Esophagus (tissue), 2 donors: ENCODE measurements at regions not wholly inside any gene's neighbourhood (a gene's known extent, or its start where the extent isn't known, plus 50 kb on each side); places are given as distances from the start of the nearest gene placed in this dataset.
"Not testable (repeated sequence)": the region's sequence is repeated elsewhere in the genome, so short reads cannot be mapped to it uniquely, and the experiment has no call there.

Source experiments
- H3K27ac ChIP-seq, 2 donors: one replicate each; pipeline ENCODE4 v1.5.1; 2013; ENCODE audit warnings: low read depth in 2 of 2, mild to moderate bottlenecking in 2 of 2, inconsistent platforms in 1 of 2, low read length in 1 of 2, moderate library complexity in 1 of 2
- H3K27me3 ChIP-seq, 2 donors: one replicate each; pipeline ENCODE4 v1.6.1; 2013; ENCODE audit warnings: low read length in 2 of 2, control low read depth in 1 of 2, mild to moderate bottlenecking in 1 of 2; ENCODE audit not compliant: insufficient read depth in 2 of 2, control insufficient read depth in 1 of 2
- H3K36me3 ChIP-seq, 2 donors: one replicate each; pipeline ENCODE4 v1.6.1; 2013; ENCODE audit warnings: low read length in 1 of 2; ENCODE audit not compliant: control insufficient read depth in 2 of 2, insufficient read depth in 2 of 2
- H3K4me1 ChIP-seq, 2 donors: one replicate each; pipeline ENCODE4 v1.6.1; 2013; ENCODE audit warnings: low read length in 1 of 2; ENCODE audit not compliant: control insufficient read depth in 2 of 2, insufficient read depth in 2 of 2
- H3K4me3 ChIP-seq, 2 donors: one replicate each; pipeline ENCODE4 v1.5.1; 2013; ENCODE audit warnings: low read length in 2 of 2, mild to moderate bottlenecking in 2 of 2, low read depth in 1 of 2, moderate library complexity in 1 of 2
- H3K9me3 ChIP-seq, 2 donors: one replicate each; pipeline ENCODE4 v1.6.1; 2013; ENCODE audit warnings: mild to moderate bottlenecking in 2 of 2, low read depth in 1 of 2, low read length in 1 of 2, moderate library complexity in 1 of 2; ENCODE audit not compliant: control insufficient read depth in 2 of 2, insufficient read depth in 1 of 2
- WGBS, 2 donors: extraction: QIAGEN DNeasy Blood & Tissue Kit; methylation state at CpG; one replicate each; pipeline ENCODE4 v1.1.7; 2013; 5-methylcytosine and 5-hydroxymethylcytosine counted together
- donor health status: healthy with polysubstance abuse.
- donor health status: Bipolar disorder and iron deficiency.

DNA sequence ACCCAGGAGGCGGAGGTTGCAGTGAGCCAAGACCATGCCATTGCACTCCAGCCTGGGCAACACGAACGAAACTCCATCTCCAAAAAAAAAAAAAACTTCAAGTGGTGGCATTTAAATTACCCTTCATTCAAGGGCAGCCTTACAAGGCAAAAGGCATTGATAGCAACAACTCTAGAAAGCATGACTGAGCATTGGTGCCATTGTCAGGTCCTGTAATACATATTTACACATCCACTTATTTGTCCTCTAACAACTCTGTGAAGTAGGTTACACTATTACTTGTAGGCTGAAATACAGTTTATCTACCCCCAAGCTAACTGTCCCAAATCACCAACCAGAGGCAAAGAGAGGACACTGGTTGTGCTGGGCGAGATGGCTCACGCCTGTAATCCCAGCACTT is 52.7 kb upstream of the LARP1 start:
- Histone ChIP-seq H3K4me1 (no peaks in the 10 kb centered on the region), H3K9me3 (no peaks in the 10 kb centered on the region), H3K36me3 (no peaks in the 10 kb centered on the region), H3K27ac (no peak overlapping the region), H3K27me3 (no peaks in the 10 kb centered on the region), H3K4me3 (no peak overlapping the region)
- WGBS, 2 donors, result 93 to 96% methylated on average over 5 of the region's 5 CpGs

- not testable (repeated sequence) for H3K27me3 ChIP-seq, H3K4me3 ChIP-seq, H3K4me1 ChIP-seq, H3K27ac ChIP-seq, H3K9me3 ChIP-seq, H3K36me3 ChIP-seq
- 61 to 65% methylated on average over 4 of the region's 4 CpGs for WGBS, 2 donors
These were observed 53.5 kb upstream of the LARP1 start for GRCh38 chr5:154701725-154702124.

- no peak overlapping the region for H3K27ac ChIP-seq
- no peak overlapping the region for H3K4me3 ChIP-seq
- WGBS, 2 donors, result 37 to 66% methylated on average over 3 of the region's 3 CpGs
- H3K9me3 ChIP-seq, result no peaks in the 10 kb centered on the region
- no peaks in the 10 kb centered on the region for H3K27me3 ChIP-seq
- H3K36me3 ChIP-seq, result no peaks in the 10 kb centered on the region
- H3K4me1 ChIP-seq, result no peaks in the 10 kb centered on the region
These were observed 54.0 kb upstream of the LARP1 start for GRCh38 chr5:154701181-154701580.

- H3K9me3 ChIP-seq, H3K27me3 ChIP-seq, H3K27ac ChIP-seq, H3K36me3 ChIP-seq, H3K4me3 ChIP-seq, H3K4me1 ChIP-seq: not testable (repeated sequence)
- 93% methylated on average over 10 of the region's 10 CpGs for WGBS, 2 donors
These were observed 54.8 kb upstream of the LARP1 start for GRCh38 chr5:154700289-154700928.

DNA sequence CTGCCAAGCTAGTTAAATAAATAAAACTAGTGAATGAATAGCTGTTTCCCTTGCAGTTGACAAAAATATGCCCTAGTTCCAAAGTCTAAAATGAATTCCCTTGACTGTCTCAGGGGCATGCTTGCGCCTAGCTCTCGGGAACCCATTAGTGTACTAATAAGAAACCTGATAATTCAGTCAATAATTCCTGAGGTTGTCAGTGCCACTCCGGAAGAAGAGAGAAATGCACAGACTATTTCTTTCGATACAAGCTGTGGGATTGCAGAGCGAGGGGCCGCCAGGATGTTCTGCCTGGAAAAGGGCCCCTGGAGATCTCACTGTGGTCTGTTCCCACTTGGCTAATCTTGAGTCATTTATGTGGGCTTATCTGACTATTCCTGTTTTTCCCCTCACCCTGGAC is 56.4 kb upstream of the LARP1 start:
- Histone ChIP-seq H3K27me3 (no peaks in the 10 kb centered on the region), H3K9me3 (no peaks in the 10 kb centered on the region), H3K4me1 (no peaks in the 10 kb centered on the region), H3K36me3 (no peaks in the 10 kb centered on the region), H3K4me3 (no peak overlapping the region), H3K27ac (no peak overlapping the region)
- WGBS, 2 donors, result 80 to 93% methylated on average over 6 of the region's 6 CpGs

GRCh38 chr5:154697371-154697770 is 57.8 kb upstream of the LARP1 start:
- H3K4me1 ChIP-seq, result no peaks in the 10 kb centered on the region
- 68 to 78% methylated on average over 5 of the region's 5 CpGs for WGBS, 2 donors
- H3K36me3 ChIP-seq, result no peaks in the 10 kb centered on the region
- no peak overlapping the region for H3K27ac ChIP-seq
- no peak overlapping the region for H3K4me3 ChIP-seq
- no peaks in the 10 kb centered on the region for H3K9me3 ChIP-seq
- no peaks in the 10 kb centered on the region for H3K27me3 ChIP-seq

DNA sequence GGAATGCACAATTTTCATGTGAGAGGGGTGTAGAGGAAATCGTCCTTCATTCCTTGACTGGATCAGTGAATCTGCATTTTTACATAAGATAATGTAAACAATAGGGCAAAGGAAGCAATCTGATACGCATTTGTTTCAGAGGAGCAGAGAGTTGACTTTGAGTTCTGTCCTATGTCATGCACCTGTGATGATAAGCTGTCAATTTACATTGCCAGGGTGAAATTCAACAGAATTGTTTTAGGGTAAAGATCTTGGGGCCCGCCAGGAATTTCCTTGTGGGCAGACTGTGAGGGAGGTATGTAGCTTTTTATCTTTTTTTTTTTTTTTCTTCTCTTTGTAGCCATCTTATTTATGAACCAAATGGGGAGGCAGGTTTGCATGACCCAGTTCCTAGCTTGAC is 58.3 kb upstream of the LARP1 start:
- Histone ChIP-seq H3K27ac (no peak overlapping the region), H3K4me3 (no peak overlapping the region), H3K27me3 (no peaks in the 10 kb centered on the region), H3K9me3 (no peaks in the 10 kb centered on the region), H3K4me1 (no peaks in the 10 kb centered on the region), H3K36me3 (no peaks in the 10 kb centered on the region)
- 51 to 54% methylated on average over 3 of the region's 3 CpGs for WGBS, 2 donors

- Histone ChIP-seq H3K4me1 (peaks cover 0 to 5% of the 10 kb centered on the region in 2 donors), H3K27me3 (no peaks in the 10 kb centered on the region)
- 86 to 92% methylated on average over 3 of the region's 3 CpGs for WGBS, 2 donors
These were observed 61.0 kb upstream of the LARP1 start for GRCh38 chr5:154694159-154694558.

GRCh38 chr5:154690488-154690887 is 64.7 kb upstream of the LARP1 start:
- Histone ChIP-seq H3K4me3 (no peak overlapping the region), H3K9me3 (no peaks in the 10 kb centered on the region), H3K4me1 (peaks cover 0 to 5% of the 10 kb centered on the region in 2 donors), H3K27ac (no peak overlapping the region), H3K36me3 (no peaks in the 10 kb centered on the region), H3K27me3 (no peaks in the 10 kb centered on the region)
- 93 to 94% methylated on average over 28 of the region's 28 CpGs for WGBS, 2 donors

More at GRCh38 chr5:154694159-154694558, 61.0 kb upstream of the LARP1 start:
- H3K9me3 ChIP-seq, result no peaks in the 10 kb centered on the region
- no peak overlapping the region for H3K27ac ChIP-seq
- H3K4me3 ChIP-seq, result no peak overlapping the region
- no peaks in the 10 kb centered on the region for H3K36me3 ChIP-seq

GRCh38 chr5:154686490-154686889 is 68.7 kb upstream of the LARP1 start:
- WGBS, 2 donors, result 95 to 96% methylated on average over 4 of the region's 4 CpGs
- Histone ChIP-seq H3K27me3 (no peaks in the 10 kb centered on the region), H3K36me3 (no peaks in the 10 kb centered on the region), H3K27ac (no peak overlapping the region), H3K9me3 (no peaks in the 10 kb centered on the region), H3K4me1 (peaks cover 0 to 10% of the 10 kb centered on the region in 2 donors), H3K4me3 (no peak overlapping the region)
